HG02759 (cell line): ENCODE measurements at regions not wholly inside any gene's neighbourhood (a gene's known extent, or its start where the extent isn't known, plus 50 kb on each side); places are given as distances from the start of the nearest gene placed in this dataset.

Experiments used
- ATAC-seq: cut with Tn5 transposase; IDR thresholded peaks from one replicate; pipeline ENCODE4 v1.9.1; 2021; ENCODE audit warnings: mild to moderate bottlenecking, moderate library complexity; ENCODE audit not compliant: unreplicated experiment

GRCh38 chr7:156003220-156004162, 191.2 kb upstream of the SHH start:
- ATAC-seq = no peak

GRCh38 chr7:156002362-156003066, 190.3 kb upstream of the SHH start:
- no peak for ATAC-seq

GRCh38 chr7:156001496-156002260, 189.4 kb upstream of the SHH start:
- ATAC-seq = no peak

GRCh38 chr7:156000601-156001396, 188.5 kb upstream of the SHH start:
- no peak for ATAC-seq

- no peak for ATAC-seq
Observed at GRCh38 chr7:155999631-156000489, 187.6 kb upstream of the SHH start.

GRCh38 chr7:155998766-155999630, 186.7 kb upstream of the SHH start:
- no peak for ATAC-seq

- no peak for ATAC-seq
Observed at GRCh38 chr7:155998328-155998691, 186.0 kb upstream of the SHH start.

- no peak for ATAC-seq
Observed at GRCh38 chr7:155997431-155998327, 185.4 kb upstream of the SHH start.

GRCh38 chr7:155996718-155997280, 184.5 kb upstream of the SHH start:
- ATAC-seq = no peak

- ATAC-seq = no peak
Observed at GRCh38 chr7:155995183-155995612, 182.9 kb upstream of the SHH start.

- no peak for ATAC-seq
Observed at GRCh38 chr7:155994279-155994811, 182.1 kb upstream of the SHH start.

- no peak for ATAC-seq
Observed at GRCh38 chr7:155993420-155994278, 181.4 kb upstream of the SHH start.

- no peak for ATAC-seq
Observed at GRCh38 chr7:155992974-155993373, 180.7 kb upstream of the SHH start.

GRCh38 chr7:155992538-155992937, 180.3 kb upstream of the SHH start:
- ATAC-seq = no peak

GRCh38 chr7:155992107-155992506, 179.8 kb upstream of the SHH start:
- ATAC-seq = no peak

- ATAC-seq = no peak
Observed at GRCh38 chr7:155991470-155991869, 179.2 kb upstream of the SHH start.
